NCI-H748 treated with DMSO at 0.1 percent for 48 hours (cell line): ENCODE measurements at regions not wholly inside any gene's neighbourhood (a gene's known extent, or its start where the extent isn't known, plus 50 kb on each side); places are given as distances from the start of the nearest gene placed in this dataset.
A peak's percentile ranks its signal among the peaks of the same experiment; 100 is the strongest.

Experiments
- DNase-seq: peaks from one replicate; lab custom pipeline; 2025; lab: John Stamatoyannopoulos, UW

DNA sequence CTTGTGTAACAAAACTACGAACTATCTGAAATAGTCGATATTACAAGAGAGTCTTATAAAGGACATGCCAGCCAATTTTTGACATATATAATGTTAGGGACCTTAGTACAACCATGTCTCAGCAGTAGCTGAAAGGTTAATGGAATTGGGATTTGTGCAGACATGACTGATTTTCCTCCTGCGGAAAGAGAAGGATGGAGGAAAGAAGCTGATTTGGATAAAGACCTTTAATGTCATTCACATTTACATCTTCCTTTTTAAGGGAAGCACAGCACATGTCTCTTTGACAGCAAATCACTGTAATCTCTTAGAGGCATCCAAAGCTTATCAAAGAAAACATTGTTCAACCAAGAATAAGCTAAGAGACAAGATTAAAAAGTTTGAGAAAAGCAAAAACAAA is 1976.2 kb upstream of the IGFBP7 start:
- no peak for DNase-seq

DNA sequence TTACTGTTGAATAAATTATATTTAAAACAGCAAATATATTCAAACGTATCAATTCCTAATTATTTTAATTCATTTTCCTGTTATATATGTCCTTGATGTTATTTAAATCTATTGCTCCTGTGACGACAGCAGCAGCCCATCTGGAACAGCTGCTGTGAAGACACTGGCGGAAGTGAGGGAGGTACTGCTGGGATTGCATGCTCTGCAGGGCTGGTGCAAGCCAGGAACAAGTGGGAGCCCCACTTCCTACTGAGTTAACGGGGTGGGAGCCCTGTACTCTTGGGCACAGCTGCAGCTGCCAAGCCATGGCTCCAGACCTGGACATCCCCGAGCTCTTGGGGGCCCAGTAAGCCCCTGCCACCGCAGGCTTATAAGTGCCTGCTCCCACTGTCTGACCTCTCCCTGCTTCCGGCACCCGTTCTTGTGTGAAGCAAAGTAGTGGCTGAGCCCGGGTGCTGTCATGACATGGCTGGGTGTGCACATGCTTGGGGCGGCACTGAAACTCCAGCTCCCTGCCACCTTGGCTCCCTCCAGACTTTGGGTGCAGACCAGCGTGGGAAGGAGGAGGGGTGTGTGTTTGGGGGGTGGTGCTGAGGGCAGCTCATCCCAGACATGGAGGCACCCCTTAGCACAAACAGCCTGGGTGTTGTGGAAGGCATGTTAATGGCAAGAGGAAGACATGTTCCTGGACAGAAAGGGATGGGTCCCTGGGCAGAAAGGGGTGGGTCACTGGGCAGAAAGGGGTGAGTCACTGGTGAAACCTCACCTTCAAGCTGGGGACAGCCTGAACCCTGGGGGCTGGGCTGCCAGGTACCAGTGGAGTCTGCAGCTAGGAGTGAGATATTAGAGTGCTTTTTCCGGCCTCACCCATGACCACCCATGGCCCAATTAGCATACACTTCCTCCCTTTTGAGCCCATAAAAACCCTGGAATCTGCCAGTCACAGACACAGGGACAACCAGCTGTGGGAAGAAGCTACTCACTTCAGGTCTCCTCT is 1981.3 kb upstream of the IGFBP7 start:
- DNase-seq, result no peak

DNA sequence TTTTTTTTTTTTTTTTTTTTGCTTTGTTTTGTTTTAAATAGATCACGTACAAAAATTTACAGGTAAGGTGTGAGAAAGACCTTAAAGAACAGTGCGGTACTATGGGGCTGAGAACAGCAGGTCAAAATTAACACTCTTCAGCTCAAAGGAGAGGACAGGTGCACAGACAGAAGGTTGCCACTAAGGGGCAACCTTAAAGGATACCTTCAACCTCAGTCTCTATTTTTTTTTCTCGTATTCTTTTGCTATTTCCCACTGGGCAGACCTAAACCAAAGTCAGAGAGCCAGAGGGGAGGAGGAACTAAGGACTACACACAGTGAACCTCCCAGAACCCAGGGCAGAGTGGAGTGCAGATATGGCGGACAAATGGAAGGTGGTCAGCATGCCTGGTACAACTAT is 1984.3 kb upstream of the IGFBP7 start:
- DNase-seq, result no peak

DNA sequence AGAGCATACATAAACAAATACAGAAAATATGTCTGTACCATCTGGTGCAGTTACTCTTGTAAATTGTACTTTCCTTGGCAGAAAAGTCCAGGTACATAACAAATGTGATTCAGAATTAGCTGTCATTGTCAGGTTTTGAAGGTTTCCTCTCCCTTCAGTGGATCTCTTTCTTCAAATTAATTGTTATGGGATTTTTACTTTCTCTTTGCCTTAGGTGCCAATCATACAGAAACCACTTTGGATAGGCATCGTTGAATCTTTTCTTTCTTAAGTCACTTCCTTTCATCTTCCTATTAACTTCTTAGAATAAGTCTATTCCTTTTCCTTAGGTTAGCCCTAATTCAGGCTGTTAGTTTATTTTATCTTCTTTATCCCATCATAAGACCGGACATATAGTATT is 1992.1 kb upstream of the IGFBP7 start:
- DNase-seq, result no peak

DNA sequence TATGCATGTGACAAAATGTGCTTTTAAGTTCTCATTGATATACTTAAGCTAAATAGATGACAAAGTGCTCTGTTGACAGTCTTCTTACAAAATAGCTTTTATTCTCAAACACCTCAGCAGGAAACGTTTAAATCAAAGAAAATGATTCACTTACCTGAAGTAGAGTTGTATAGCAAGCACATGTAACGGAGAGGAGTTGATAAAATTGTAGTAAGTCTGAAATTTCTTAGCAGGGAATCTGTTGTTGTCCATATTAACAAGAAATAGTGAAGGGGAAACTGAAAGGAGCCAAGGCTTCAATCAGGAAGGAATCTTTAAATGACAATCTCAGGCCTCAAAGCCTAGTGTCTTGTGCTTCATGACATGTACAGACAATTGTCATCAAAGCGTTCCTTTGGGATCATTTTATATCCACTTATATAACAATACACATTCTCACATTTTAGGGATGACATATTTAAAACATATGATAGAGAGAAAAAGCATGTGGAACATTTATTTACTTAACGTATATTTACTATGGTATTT is 2010.2 kb upstream of the IGFBP7 start:
- DNase-seq, result no peak

DNA sequence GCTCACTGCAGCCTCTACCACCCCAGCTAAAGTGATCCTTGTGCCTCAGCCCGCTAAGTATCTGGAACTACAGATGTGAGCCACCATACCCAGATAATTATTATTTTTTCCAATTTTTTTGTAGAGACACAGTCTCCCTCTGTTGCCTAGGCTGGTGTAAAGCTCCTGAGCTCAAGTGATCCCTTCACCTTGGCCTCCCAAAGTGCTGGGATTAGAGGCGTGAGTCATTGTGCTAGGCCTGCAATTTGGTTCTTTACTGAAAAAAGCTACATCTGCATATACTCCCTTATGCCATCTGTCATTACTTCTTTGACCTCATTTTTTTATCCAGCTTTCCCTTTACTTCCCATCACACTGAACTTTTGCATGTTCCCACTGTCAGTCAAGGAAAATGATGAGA is 2012.4 kb upstream of the IGFBP7 start:
- no peak for DNase-seq

DNA sequence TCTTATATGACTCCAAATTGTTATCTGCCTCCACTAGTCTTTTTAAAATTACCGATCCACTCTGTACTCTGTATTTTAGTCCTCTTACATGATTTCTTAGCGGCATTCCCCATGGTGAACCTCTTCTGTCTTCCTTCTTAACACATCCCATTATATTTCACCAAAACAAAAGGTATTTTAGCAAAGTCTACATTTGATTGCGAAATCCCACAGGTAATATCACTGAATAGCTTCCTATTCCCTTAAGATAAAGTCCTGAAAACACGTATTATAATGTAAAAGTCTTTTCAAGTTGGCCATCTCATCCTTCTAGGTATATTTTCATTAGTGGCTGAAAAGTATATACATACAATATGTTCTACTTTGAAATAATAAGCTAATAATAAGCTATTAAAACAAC is 2016.0 kb upstream of the IGFBP7 start:
- DNase-seq, result no peak

DNA sequence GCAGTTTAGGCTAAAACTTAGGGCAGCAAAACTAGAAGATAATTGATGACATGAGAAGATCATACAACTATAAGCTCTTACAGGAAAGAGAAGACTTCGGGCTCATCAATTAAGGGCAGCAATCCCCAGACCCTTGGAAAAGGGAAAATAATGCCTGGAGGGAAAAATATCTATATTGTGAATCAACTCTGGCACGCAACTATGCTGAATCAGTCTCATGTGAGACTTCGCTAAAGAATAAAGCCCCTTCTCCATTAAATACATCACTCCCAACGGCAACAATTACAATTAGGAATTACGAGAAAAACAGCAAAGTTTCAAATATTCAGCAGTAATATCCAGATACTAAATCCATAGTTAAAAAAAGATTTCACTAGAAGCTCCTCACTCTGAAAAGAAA is 2016.8 kb upstream of the IGFBP7 start:
- no peak for DNase-seq

DNA sequence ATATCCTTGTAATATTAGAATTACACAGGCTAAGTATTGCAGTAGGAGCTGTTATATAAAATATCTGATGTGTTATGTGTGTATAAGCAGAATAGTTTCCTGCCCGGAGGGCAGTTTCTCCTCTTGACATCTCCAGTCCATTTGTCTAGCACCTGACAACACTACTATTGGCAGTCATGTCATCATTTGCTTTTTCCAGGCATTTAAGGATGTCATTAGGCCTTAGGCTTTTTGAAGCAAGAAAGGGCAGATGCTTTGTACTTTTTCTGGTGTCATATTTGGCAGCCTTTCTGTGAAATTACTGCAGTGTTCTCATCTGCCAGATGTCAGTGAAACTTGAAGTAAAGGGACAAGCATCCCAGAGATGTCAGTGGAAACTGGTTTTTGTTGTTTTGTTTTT is 2017.6 kb upstream of the IGFBP7 start:
- no peak for DNase-seq

DNA sequence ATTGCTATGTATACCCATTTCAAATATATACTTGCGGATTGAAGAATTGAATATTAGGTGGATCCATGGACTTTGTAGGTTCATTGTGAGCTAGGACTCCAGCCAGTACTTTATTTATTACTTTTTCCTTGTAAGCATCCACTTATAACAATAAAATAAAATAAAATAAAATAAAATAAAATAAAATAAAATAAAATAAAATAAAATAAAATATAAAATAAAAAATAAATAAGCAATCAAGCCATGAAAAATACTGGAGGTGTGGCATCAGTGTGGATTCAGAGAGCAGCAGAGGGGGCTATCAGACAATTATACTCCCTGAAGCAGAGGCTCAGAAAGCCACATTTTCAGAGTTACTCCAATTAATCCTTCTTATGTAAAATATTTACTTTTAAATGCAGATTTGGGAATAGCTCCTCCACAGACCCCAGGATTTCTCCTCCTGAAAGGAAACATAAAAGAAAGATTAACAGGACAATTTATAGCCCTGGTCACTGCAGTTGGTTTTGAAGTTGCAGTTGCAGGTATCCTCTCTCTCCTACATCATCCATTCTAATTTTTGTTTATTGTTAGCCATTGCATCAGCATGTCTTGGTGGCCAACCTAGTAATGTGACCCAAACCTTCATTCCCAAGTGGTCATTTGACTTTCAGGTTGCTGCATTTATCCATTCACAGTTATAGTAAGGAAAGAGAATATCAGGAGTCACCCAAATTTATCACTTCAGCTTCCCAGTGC is 2025.2 kb upstream of the IGFBP7 start:
- DNase-seq, result no peak

DNA sequence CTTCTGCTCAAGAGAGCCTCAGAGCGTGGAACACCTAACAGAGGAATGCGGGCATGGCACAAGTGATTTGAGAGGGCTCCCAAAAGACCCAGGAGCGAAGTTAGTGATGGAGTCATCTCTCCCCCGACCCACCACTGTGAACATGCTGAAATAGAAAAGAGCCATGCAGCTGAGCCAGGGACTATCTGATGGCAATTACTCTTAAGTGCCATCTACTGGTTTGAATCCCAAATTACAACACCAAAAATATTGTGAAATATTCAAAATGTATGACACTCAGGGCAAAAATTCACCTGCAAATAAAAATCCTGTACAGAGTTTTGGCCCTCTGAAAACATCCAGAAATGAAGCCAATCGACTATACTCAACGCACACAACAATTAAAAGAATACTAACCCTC is 2038.9 kb upstream of the ADGRL3 start:
- DNase-seq, result no peak

DNA sequence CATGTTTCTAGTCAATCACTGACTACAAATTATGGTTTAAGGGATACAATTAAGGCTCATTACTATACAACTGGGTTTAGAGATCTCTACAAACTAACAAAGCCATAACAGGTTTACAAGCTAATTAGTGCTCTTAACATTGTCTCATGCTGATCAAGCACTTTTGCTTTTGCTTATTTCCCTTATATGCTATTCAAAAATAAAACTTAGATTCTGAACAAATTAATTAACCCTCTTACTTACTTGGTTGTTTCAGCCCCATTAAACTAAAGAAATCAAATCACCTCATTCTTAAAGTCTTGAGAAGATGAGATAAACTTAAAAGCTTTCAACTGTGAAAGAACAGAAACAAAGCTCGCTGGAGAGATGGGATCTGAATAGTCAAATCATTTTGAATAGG is 2024.5 kb upstream of the ADGRL3 start:
- no peak for DNase-seq

DNA sequence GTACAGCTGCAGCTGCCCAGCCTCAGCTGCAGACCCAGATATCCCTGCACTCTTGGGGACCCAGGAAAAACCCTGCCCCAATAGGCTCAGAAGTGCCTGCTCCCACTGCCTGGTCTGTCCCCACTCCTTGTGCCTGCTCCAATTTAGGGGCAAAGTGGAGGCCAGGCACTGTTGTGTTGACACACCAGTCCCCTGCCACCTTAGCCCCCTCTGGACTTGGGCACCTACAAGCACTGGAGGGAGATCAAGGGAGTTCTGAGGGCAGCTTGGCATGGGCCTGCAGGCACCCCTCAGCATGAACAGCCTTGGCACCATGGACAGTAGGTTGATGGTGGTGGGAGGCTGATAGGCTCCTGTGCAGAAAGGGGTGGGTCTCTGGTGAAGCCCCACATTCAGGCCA is 2020.8 kb upstream of the ADGRL3 start:
- DNase-seq, result no peak

DNA sequence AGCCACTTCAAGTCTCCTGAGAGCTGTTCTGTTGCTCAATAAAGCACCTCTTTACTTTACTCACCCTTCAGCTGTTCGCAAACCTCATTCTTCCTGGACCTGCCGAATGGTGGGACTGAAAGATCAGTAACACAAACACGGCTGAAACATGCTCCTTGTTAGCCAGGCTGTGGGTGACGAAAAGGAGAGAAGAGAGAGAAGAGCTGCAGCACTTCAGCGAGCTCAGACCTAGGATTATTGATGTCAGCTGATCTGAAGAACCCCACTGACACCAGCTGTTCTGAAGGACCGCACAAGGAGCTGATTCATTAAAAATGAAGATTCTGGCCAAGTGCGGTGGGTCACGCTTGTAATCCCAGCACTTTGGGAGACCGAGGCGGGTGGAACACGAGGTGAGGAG is 2020.0 kb upstream of the ADGRL3 start:
- DNase-seq, result no peak

DNA sequence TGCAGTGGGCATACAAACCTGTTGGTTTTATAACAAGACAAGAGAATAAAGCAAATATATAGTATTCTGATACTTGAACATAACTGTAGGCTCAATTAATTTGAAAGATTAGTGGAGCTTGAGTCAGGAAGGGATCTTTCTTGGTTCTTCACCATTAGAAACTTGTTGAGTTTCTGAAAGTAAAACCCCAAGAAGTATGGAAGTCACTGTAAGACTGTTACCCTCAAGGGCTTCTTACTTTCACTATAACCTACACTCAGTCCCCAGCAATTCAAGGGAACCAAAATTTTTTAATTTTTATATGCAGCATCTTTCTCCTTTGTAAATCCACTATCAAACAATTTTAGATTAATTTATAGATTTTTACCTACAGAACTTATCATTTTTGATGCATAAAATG is 2019.2 kb upstream of the ADGRL3 start:
- no peak for DNase-seq

DNA sequence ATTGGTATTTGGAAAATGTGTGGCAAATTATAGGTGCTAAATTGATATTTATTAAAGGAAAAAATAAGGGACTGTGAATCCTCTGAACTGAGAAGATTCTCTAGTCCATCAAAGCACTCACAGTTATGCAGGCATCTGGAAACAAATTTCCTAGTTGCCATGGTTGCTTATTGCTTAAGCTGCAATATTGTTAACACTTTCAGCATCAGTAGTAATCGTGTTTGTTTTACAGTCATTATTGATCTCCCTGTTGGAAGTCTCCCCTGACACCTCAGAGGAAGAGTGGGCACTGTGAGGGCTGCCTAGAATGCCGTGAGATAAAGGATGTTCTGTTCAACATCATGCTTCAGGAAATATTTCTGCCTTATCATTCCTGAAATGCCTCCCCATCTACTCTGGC is 2004.3 kb upstream of the ADGRL3 start:
- no peak for DNase-seq

DNA sequence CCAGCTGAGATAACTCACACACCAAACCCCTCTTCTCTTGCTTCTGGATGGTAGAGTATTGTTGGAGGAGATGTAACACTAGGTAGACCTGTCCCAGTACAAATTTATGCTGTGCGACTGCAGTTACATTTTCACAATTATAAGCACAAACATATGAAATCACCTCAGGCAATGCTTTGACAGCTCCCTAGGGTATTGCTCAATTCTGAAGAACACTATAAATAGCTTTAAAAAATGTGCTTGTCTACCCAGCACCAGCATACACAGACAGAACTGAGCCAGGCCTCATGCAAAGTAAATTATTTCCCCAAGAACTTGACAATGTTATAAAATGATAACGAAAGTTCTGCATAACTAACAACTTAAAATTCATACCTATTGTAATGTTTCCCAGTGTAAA is 1999.1 kb upstream of the ADGRL3 start:
- DNase-seq, result no peak

DNA sequence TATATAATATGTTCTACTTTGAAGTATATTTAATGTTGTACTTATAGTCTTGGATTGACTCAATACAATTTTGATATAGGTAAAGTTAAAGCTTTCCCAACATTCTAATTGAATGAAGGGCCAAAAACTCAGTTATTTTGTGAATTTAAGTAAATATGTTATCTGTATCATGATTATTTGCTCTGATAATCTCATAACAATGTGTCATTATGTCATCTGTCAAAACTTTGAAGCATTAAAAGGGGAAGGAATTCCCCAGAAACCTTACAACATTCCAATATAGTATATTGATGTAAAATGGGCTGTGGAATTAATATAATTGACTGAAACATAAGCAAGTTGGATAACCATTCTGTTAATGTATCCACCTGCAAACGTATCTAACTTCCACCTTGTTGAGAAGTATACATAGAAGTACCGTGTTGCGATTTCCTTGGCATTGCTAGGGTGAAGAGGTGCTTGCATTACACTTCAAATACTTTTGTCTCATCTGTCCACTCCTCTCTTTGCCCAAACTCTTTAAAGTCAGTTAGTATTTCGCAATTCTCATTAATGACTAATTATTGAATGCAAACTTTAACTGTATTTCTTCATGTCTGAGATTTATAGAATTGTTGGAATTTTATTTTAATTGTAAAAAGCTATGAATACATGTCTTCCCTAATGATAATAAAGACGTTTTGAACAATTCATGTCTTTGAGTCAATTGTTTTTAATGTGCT is 1982.1 kb upstream of the ADGRL3 start:
- no peak for DNase-seq

DNA sequence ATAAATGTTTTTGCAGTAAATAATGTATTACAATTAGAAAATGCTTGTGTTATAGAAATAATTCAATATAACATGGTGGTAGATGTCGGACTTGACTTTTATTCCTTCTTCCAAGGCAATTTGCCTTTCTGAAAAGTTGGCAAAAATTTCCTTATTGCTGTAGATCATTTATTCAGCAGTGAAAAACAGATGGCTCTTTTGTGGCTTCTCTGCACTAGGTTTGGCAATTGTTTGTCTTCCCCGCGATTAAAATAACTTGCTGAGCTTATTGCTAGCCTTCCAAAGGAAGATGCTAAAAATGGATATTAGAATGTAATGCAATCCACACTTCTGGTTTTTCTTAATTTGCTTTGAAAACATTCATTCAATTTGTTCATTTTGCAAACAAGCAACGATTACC is 1977.9 kb upstream of the ADGRL3 start:
- no peak for DNase-seq

DNA sequence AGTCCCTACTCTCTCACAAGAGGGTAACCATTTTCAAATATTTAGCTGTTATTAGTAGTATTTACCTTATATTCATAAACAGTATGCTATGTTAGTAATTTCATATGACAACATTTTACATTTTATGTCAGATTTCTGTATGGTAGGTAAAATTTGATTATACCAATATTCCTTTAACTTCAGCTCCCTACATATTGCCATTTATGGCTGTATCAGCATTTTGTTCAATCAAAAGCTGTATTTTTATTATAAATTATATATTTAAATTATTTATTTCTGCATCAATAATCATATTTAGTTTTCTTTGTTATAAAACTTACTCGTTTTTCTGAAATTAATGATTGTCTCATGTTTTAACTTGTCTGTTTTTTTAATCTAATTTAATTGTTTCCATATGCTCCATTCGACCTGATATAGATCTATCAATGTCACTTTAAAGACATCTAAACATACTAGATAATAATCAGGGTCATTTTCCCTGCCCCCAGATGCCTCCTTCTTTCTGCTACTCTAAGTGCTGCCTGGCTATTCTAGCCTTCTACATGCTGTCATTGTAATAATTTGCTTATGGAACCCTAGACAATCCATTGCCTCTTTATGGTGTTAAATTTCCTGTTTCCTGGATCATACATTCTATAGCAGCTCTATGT is 1976.7 kb upstream of the ADGRL3 start:
- DNase-seq, result peak; percentile 26

DNA sequence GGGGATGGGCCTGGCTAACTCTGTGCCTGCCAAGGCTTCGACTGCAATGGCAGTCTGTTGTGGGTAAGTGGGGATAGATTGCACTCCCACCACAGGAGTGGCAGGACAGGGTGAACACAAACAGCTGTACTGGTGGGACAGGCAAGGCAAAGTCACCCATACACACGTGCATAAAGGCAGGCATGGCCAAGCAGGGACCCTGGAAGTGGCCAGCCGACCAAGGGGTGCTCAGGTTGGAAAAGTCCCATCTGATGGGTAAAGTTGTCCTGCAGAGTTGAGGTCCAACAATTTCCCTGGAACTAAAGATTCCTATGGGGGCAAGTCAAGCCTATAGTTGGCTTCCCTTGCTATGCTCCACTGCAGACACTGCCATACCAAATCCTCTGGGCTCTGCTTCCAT is 1961.9 kb upstream of the ADGRL3 start:
- no peak for DNase-seq

DNA sequence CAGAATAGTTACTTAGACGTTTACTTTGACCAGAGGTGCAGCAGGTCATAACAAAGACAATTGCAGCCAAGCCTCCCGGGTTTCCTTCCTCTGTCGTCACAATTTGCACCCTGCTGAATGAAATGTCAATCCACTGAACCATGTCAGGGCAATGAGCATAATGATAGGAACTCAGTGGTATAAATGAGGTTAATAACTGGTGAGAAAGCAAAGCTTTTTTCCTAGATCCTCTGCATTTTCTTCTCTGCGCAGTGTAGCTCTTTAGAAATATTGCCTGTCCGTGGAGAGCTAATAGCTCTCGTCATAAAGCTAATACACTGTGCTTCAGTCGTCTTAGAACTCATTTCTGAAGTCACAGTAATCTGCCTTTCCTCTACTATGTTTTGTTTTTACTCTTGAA is 1960.1 kb upstream of the ADGRL3 start:
- DNase-seq, result no peak
